Body of pancreas (tissue), 4 donors: ENCODE measurements at regions not wholly inside any gene's neighbourhood (a gene's known extent, or its start where the extent isn't known, plus 50 kb on each side); places are given as distances from the start of the nearest gene placed in this dataset.

ENCODE experiments used
- CTCF ChIP-seq, 7 experiments: fragments of 450-650 bp in 4 of 7; fragments of 200-600 bp in 3 of 7; sonication (generic) in 3 of 7; IDR thresholded peaks; one replicate each; pipeline ENCODE4 v1.5.1; 2016 to 2019; ENCODE audit warnings: antibody characterized with exemption in 7 of 7
- POLR2A ChIP-seq, 3 donors: fragments of 450-650 bp; IDR thresholded peaks; one replicate each; pipeline ENCODE4 v1.6.1; 2016; ENCODE audit warnings: antibody characterized with exemption in 3 of 3, mild to moderate bottlenecking in 2 of 3

- TF ChIP-seq CTCF (IDR thresholded peaks at IDR 0.05) = no peak
- TF ChIP-seq POLR2A (IDR thresholded peaks at IDR 0.05) = no peak
Measured at GRCh38 chr3:66103729-66104128, 65.0 kb upstream of the MAGI1 start.
